GM18508 (cell line): ENCODE measurements at regions not wholly inside any gene's neighbourhood (a gene's known extent, or its start where the extent isn't known, plus 50 kb on each side); places are given as distances from the start of the nearest gene placed in this dataset.
"Not testable (repeated sequence)": the region's sequence is repeated elsewhere in the genome, so short reads cannot be mapped to it uniquely, and the experiment has no call there.

Experiments used
- ATAC-seq: cut with Tn5 transposase; IDR thresholded peaks from one replicate; pipeline ENCODE4 v1.9.1; 2021; ENCODE audit warnings: moderate number of reproducible peaks; ENCODE audit not compliant: insufficient read depth, unreplicated experiment

- ATAC-seq, result no peak
These were observed 216.5 kb downstream of the PHLDA1 start for GRCh38 chr12:75814851-75815754.

GRCh38 chr12:75813072-75813471 is 218.5 kb downstream of the PHLDA1 start:
- ATAC-seq, result no peak

GRCh38 chr12:75812271-75813018 is 219.1 kb downstream of the PHLDA1 start:
- no peak for ATAC-seq

DNA sequence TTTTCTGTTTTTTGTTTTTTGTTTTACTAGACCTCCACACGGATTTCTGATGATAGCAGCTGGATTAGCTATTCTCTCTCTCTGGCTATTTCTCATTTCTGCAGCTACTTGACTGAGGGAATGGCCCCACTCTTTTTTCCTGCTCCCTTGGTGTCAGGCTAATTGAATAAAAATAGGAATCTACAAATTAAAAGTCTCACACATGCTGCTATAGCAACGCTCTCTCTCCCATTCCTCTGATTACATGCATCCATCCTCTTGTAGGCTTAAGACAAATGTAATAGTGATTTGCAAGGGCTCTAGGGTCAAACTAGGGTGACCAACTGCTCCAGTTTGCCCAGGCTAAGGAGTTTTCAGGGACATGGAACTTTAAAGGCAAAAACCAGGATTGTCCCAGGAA is 221.8 kb downstream of the PHLDA1 start:
- no peak for ATAC-seq

- ATAC-seq, result no peak
These were observed 224.1 kb downstream of the PHLDA1 start for GRCh38 chr12:75807494-75807893.

DNA sequence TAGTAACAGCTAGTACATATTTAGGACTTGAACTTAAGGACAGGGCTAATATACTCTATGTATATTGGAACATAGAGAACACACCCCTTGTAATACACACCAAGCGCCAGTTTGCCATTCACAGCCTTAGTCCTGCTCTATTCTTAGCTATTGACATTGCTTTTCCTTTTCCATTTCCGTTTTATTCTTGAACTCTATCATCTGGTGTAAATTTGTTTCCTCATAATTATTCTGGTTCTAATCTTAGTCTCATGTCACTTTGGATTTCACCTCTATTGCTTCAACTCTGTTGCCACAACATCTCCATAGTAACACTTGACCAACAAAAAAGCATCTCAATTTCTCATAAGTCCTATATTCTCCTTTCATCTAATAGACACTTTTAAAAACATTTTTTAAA is 225.7 kb downstream of the PHLDA1 start:
- no peak for ATAC-seq

- no peak for ATAC-seq
These were observed 226.3 kb downstream of the PHLDA1 start for GRCh38 chr12:75805320-75805719.

DNA sequence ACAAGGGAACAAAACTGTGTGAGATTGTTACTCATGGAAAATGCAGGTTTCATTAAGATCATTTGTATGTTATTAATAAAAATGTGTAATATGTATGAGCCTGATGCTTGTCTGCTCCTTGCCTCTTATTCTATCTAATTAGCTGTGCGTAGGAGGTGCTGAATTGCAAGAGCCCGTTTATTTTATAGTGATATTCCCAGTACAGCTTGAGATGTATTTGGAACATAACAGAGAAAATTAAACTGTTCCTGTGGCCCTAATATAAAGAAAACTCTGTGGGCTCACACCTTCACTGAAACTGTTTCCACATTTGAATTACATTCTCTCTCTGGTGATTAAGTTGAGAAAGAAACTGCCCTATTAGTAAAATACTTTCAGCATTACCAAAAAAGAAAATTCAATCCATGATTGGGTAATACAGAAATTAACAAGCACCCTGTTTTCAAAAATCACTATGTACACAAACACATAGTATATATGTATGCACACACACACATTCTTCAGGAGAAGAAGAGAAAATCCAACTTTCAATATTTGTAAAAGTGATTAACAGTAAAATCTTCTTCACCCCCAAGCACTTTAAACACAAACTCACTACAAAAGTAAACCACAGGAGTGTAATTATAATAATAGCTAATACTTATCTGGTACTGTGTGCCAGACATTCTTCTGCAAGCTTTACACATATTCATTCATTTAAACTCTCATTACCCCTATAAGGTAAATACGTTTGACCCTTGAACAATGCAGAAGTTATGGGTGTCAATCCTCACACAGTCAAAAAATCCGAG is 233.2 kb downstream of the PHLDA1 start:
- ATAC-seq, result no peak

DNA sequence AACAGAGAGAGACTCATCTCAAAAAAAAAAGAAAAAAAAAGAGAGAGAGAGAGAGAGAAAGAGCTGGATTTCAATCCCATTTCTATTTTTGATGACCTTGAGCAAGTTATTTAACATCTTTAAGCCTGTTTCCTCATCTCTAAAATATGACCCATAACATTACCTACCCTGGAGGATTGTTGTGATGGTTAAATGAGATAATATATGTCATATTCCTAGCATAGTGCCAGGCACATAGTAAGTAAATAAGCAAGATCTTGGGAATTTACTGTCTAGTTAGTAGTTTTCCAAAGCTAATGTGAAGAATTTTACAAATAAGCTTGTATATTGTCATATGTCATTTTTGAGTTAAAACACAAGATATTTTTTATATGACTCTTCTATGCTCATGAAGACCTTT is 236.5 kb downstream of the PHLDA1 start:
- ATAC-seq, result no peak

DNA sequence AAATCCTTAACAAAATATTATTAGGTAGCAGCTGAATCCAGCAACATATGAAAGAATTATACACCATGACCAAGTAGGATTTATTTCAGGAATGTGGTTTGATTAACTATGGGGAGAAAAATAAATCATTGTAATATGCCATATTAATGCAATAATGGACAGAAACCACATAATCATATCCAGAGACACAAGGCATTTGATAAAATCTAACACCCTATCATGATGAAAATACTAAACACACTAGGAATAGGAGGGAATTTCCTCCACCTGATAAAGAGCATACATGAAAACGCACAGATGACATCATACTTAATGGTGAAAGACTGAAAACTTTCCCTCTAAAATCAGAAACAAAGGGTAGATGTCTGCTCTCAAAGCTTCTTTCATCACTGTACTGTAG is 238.9 kb downstream of the PHLDA1 start:
- no peak for ATAC-seq

DNA sequence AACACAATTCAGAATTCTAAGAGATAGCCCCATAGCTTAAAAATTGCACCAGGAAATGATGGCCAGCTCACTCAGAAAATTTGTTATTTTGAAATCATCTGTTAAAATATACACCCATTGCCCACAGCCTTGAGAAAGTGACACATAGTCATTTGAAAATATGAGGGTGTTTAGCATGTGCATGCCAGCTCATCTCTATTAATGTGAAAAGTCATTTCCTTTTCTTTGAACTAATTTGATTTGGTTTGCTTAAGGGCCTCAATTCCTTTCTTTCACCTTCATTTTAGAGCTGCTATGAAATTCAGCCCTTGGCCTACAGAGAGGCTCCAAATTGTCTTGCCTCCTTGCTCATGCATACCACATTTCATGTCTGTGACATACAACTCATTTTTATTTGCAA is 241.4 kb downstream of the PHLDA1 start:
- no peak for ATAC-seq

DNA sequence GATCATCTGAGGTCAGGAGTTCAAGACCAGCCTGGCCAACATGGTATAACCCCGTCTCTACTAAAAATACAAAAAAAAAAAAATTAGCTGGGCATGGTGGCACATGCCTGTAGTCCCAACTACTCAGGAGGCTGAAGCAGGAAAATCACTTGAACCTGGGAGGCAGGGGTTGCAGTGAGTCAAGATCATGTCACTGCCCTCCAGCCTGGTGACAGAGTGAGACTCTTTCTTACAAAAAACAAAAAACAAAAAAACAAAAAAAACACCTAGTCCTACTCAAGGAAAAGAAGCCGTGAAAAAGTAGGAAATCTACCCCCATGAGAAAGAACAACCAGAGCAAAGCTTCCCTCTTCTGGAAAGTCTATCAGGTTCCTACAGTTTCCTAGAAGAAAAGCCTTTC is 244.4 kb downstream of the PHLDA1 start:
- not testable (repeated sequence) for ATAC-seq

DNA sequence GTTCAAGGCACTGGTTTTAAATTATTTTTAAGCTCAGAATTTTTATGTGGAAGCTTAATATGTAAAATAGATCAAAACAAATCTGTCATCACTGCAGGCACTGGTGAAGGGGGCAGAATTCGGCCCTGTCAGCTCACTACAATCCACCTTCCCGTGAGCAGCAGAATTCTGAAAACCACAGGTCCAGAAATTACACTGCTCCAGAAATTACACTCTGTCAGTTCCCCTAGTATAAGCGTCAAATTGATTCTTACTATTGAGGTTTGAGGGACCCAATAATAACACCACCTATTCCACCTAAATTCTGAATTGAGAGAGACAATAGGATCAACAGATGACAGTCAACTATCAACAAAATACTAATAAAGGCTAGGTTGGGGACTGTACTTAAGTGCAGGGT is 245.5 kb downstream of the PHLDA1 start:
- no peak for ATAC-seq

- ATAC-seq, result no peak
These were observed 247.0 kb downstream of the PHLDA1 start for GRCh38 chr12:75784591-75784990.

GRCh38 chr12:75783093-75783877 is 248.3 kb downstream of the PHLDA1 start:
- ATAC-seq, result no peak

DNA sequence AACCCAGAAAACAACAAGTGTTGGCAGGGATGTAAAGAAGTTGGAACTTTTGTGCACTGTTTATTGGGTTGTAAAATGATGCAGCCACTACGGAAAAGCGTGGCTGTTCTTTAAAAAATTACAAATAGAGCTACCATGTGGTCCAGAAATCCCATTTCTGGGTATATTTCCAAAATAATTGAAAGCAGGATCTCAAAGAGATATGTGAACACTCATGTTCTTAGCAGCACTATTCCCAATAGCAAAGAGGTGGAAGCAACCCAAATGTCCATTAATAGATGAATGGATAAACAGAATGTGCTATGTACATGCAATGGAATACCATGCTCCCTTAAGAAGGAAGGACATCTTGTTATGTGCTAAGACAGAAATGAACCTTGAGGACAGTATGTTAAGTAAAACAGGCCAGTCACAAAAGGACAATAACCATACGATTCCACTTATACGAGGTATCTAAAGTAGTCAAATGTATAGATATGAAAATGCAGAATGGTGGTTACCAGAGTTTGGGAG is 249.5 kb downstream of the PHLDA1 start:
- no peak for ATAC-seq

GRCh38 chr12:75781532-75782046 is 250.0 kb downstream of the PHLDA1 start:
- no peak for ATAC-seq

DNA sequence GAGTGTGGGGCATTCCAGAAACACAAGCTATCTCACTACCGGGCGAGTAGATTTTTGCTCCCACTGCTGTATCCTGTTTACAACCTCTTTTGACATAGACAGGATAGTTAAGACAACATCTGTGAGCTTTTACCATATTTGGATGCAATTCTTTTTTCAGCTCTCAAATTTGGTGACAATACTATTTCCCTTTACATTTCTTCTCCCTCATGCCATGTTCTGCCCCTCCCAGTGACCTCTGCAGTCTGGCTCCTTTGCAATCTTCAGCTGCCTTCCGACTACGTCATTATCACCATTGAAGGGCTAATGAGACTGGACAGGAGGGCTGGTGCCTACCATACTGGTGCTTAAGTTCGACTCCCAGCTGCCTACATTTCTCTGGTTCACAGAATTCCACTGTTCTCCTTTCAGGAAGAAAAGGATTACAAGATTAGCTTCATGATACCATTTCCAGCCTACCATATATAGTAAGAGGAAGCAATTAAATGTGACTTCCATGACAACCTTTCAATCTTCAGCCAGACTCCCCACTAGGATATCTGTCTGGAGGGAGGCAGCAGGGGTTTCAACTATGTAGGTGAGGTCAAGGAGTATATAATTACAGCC is 251.6 kb downstream of the PHLDA1 start:
- no peak for ATAC-seq
